Hematopoietic multipotent progenitor cell treated with erythropoietin and hydrocortisone succinate and interleukin-3 and kit ligand, for 8 days (in vitro differentiated cells): ENCODE measurements at regions not wholly inside any gene's neighbourhood (a gene's known extent, or its start where the extent isn't known, plus 50 kb on each side); places are given as distances from the start of the nearest gene placed in this dataset.
A peak's percentile ranks its signal among the peaks of the same experiment; 100 is the strongest.
"Not testable (repeated sequence)": the region's sequence is repeated elsewhere in the genome, so short reads cannot be mapped to it uniquely, and the experiment has no call there.

Source experiments
- DNase-seq: peaks from one replicate; pipeline ENCODE4 v3.0.0-alpha.2; 2015

GRCh38 chrX:124720532-124720931 is 374.2 kb downstream of the SH2D1A start:
- no peak for DNase-seq

GRCh38 chrX:124725502-124725901 is 379.1 kb downstream of the SH2D1A start:
- no peak for DNase-seq

GRCh38 chrX:124726292-124726691 is 379.9 kb downstream of the SH2D1A start:
- DNase-seq: no peak

- no peak for DNase-seq
Measured at GRCh38 chrX:124726881-124727280, 380.5 kb downstream of the SH2D1A start.

- no peak for DNase-seq
Measured at GRCh38 chrX:124736553-124737270, 390.3 kb downstream of the SH2D1A start.

GRCh38 chrX:124737771-124738170 is 391.4 kb downstream of the SH2D1A start:
- no peak for DNase-seq

- no peak for DNase-seq
Measured at GRCh38 chrX:124747295-124747694, 400.9 kb downstream of the SH2D1A start.

- DNase-seq: peak; percentile 88
Measured at GRCh38 chrX:124764354-124764753, 418.0 kb downstream of the SH2D1A start.

- DNase-seq: no peak
Measured at GRCh38 chrX:124769166-124769565, 422.8 kb downstream of the SH2D1A start.

- DNase-seq: no peak
Measured at GRCh38 chrX:124771292-124771691, 424.9 kb downstream of the SH2D1A start.

GRCh38 chrX:124788253-124788652 is 441.9 kb downstream of the SH2D1A start:
- not testable (repeated sequence) for DNase-seq

- DNase-seq: not testable (repeated sequence)
Measured at GRCh38 chrX:124789874-124790273, 443.5 kb downstream of the SH2D1A start.

- DNase-seq: no peak
Measured at GRCh38 chrX:124791492-124792095, 445.2 kb downstream of the SH2D1A start.

GRCh38 chrX:124796989-124797388 is 450.6 kb downstream of the SH2D1A start:
- no peak for DNase-seq

GRCh38 chrX:124804962-124805361 is 458.6 kb downstream of the SH2D1A start:
- DNase-seq: no peak

- no peak for DNase-seq
Measured at GRCh38 chrX:124805486-124805885, 459.1 kb downstream of the SH2D1A start.

- no peak for DNase-seq
Measured at GRCh38 chrX:124814106-124814505, 467.7 kb downstream of the SH2D1A start.

- DNase-seq: no peak
Measured at GRCh38 chrX:124818033-124818432, 471.7 kb downstream of the SH2D1A start.

- no peak for DNase-seq
Measured at GRCh38 chrX:124818764-124819163, 472.4 kb downstream of the SH2D1A start.

GRCh38 chrX:124820738-124821137 is 474.4 kb downstream of the SH2D1A start:
- no peak for DNase-seq

- DNase-seq: peak; percentile 1
Measured at GRCh38 chrX:124827258-124827845, 481.0 kb downstream of the SH2D1A start.

- DNase-seq: no peak
Measured at GRCh38 chrX:124829930-124830329, 483.6 kb downstream of the SH2D1A start.

- DNase-seq: no peak
Measured at GRCh38 chrX:124836786-124837185, 482.9 kb upstream of the TEX13C start.

GRCh38 chrX:124842205-124842604 is 477.5 kb upstream of the TEX13C start:
- DNase-seq: no peak
